HCT116 (cell line): ENCODE measurements at regions not wholly inside any gene's neighbourhood (a gene's known extent, or its start where the extent isn't known, plus 50 kb on each side); places are given as distances from the start of the nearest gene placed in this dataset.

ENCODE experiments used
- ATAC-seq: fragments of 200-7000 bp; cut with Tn5 transposase; 2 replicates; pipeline ENCODE4 v1.9.1; 2020; ENCODE audit warnings: mild to moderate bottlenecking, moderate library complexity
- BruUV-seq: library from RNA; stranded (reverse); fragments of 400-500 nt; replicated peaks from 2 replicates; lab custom pipeline; 2021; lab: Mats Ljungman, UMichigan
- CTCF ChIA-PET: fragments of 300-600 bp; sonication (Branson Sonifier 250); formaldehyde crosslinking; loops from one replicate; lab custom pipeline; 2021; ENCODE audit warnings: antibody characterized with exemption; lab: Charles Lee
- POLR2A ChIA-PET: fragments of 300-600, 350-600 bp; sonication (Branson Sonifier 250); formaldehyde crosslinking; loops from one replicate; lab custom pipeline; 2021; ENCODE audit warnings: antibody characterized with exemption; lab: Charles Lee
- RAD21 ChIA-PET, 2 experiments: fragments of 300-600 bp; sonication (Branson Sonifier 250); formaldehyde crosslinking; loops; one replicate each; lab custom pipeline; 2023; ENCODE audit warnings: low total read pairs in 2 of 2; ENCODE audit not compliant: uncharacterized antibody in 2 of 2, unreplicated experiment in 2 of 2, low non-redundant PET in 1 of 2; lab: Charles Lee
- DNase-seq: peaks from one replicate; pipeline ENCODE4 v3.0.0-alpha.2; 2010; ENCODE audit warnings: low read depth, low spot score
- H2AFZ ChIP-seq: fragments of 200-600 bp; shearing (Covaris generic), sonication (generic); 2 replicates; pipeline ENCODE4 v1.6.1; 2017; ENCODE audit warnings: low read depth, mixed run types, mixed read lengths, antibody characterized with exemption, low read length; ENCODE audit not compliant: poor library complexity, severe bottlenecking
- H3K27ac ChIP-seq: 2 replicates; pipeline ENCODE4 v1.5.1; 2012; ENCODE audit warnings: low read depth, low read length
- H3K27me3 ChIP-seq: fragments of 200-600 bp; sonication (generic); 2 replicates; pipeline ENCODE4 v1.6.1; 2016; ENCODE audit warnings: mixed run types, low read length, mixed read lengths; ENCODE audit not compliant: insufficient read depth
- H3K36me3 ChIP-seq, 2 experiments: fragments of 200-500 bp in 1 of 2; fragments of 200-600 bp in 1 of 2; sonication (Bioruptor generic) in 1 of 2; sonication (generic) in 1 of 2; 2 replicates each; pipeline versions ENCODE4 v1.5.1 to v1.6.1; 2014 to 2016; ENCODE audit warnings: low read length in 2 of 2, inconsistent platforms in 1 of 2, mixed read lengths in 1 of 2, mixed run types in 1 of 2; ENCODE audit not compliant: insufficient read depth in 2 of 2, control insufficient read depth in 1 of 2
- H3K4me1 ChIP-seq, 2 experiments: fragments of 200-600 bp in 1 of 2; sonication (generic) in 1 of 2; 2 replicates each; pipeline versions ENCODE4 v1.5.1 to v1.6.1; 2012 to 2017; ENCODE audit warnings: low read length in 2 of 2, inconsistent platforms in 1 of 2, mild to moderate bottlenecking in 1 of 2, mixed read lengths in 1 of 2, mixed run types in 1 of 2, moderate library complexity in 1 of 2; ENCODE audit not compliant: insufficient read depth in 2 of 2, control insufficient read depth in 1 of 2
- H3K4me2 ChIP-seq: fragments of 200-600 bp; sonication (generic); 2 replicates; pipeline ENCODE4 v1.6.1; 2017; ENCODE audit warnings: mixed run types, low read length, mixed read lengths
- H3K4me3 ChIP-seq, 2 experiments: fragments of 200-600 bp in 1 of 2; sonication (generic) in 1 of 2; replicated peaks in 1 of 2; 2 replicates each; pipeline ENCODE4 v1.5.1; 2011 to 2016; ENCODE audit warnings: low read length in 2 of 2, control low read depth in 1 of 2, low read depth in 1 of 2, mild to moderate bottlenecking in 1 of 2, mixed read lengths in 1 of 2, mixed run types in 1 of 2
- H3K79me2 ChIP-seq: fragments of 200-600 bp; sonication (generic); 2 replicates; pipeline ENCODE4 v1.6.1; 2017; ENCODE audit warnings: mild to moderate bottlenecking, mixed run types, low read length, moderate library complexity, mixed read lengths; ENCODE audit not compliant: insufficient read depth
- H3K9ac ChIP-seq: fragments of 200-600 bp; sonication (generic); 2 replicates; pipeline ENCODE4 v1.6.1; 2016; ENCODE audit warnings: low read length, mixed read lengths
- H3K9me2 ChIP-seq: fragments of 200-600 bp; sonication (generic), shearing (Covaris generic); 2 replicates; pipeline ENCODE4 v1.6.1; 2017; ENCODE audit warnings: mixed run types, mild to moderate bottlenecking, moderate library complexity; ENCODE audit not compliant: insufficient read depth
- H3K9me3 ChIP-seq, 2 experiments: fragments of 200-500 bp in 1 of 2; fragments of 200-600 bp in 1 of 2; sonication (Bioruptor generic) in 1 of 2; sonication (generic) in 1 of 2; 2 replicates each; pipeline ENCODE4 v1.6.1; 2014 to 2017; ENCODE audit warnings: low read length in 2 of 2, mixed read lengths in 2 of 2, inconsistent platforms in 1 of 2, low read depth in 1 of 2, mild to moderate bottlenecking in 1 of 2, mixed run types in 1 of 2, moderate library complexity in 1 of 2; ENCODE audit not compliant: control insufficient read depth in 1 of 2, insufficient read depth in 1 of 2
- H4K20me1 ChIP-seq: fragments of 200-600 bp; sonication (generic), shearing (Covaris generic); 2 replicates; pipeline ENCODE4 v1.6.1; 2017; ENCODE audit warnings: mixed run types, mild to moderate bottlenecking, moderate library complexity; ENCODE audit not compliant: insufficient read depth
- CBX3 ChIP-seq: IDR thresholded peaks from 2 replicates; pipeline ENCODE4 v1.6.1; 2012; ENCODE audit warnings: low read depth
- CTCF ChIP-seq, 3 experiments: fragments of 200-600 bp in 1 of 3; sonication (generic) in 1 of 3; IDR thresholded peaks in 2 of 3; conservative IDR thresholded peaks in 1 of 3; 2 replicates each; pipeline ENCODE4 v1.5.1; 2012 to 2017; ENCODE audit warnings: low read depth in 2 of 3, low read length in 2 of 3, antibody characterized with exemption in 1 of 3, borderline replicate concordance in 1 of 3, control low read depth in 1 of 3, mild to moderate bottlenecking in 1 of 3, mixed read lengths in 1 of 3, mixed run types in 1 of 3, moderate library complexity in 1 of 3; ENCODE audit not compliant: insufficient read depth in 1 of 3
- ELF1 ChIP-seq: IDR thresholded peaks from 2 replicates; pipeline ENCODE4 v1.6.1; 2012; ENCODE audit warnings: low read depth, borderline replicate concordance
- EZH2 ChIP-seq: fragments of 200-600 bp; sonication (generic); IDR thresholded peaks from 2 replicates; pipeline ENCODE4 v1.6.1; 2017; ENCODE audit warnings: antibody characterized with exemption, mixed run types
- EZH2phosphoT487 ChIP-seq: fragments of 200-600 bp; IDR thresholded peaks from 2 replicates; pipeline ENCODE4 v1.6.1; 2018; ENCODE audit warnings: antibody characterized with exemption, borderline replicate concordance
- FOSL1 ChIP-seq: IDR thresholded peaks from 2 replicates; pipeline ENCODE4 v1.6.1; 2012; ENCODE audit warnings: low read depth
- POLR2AphosphoS5 ChIP-seq: IDR thresholded peaks from 2 replicates; pipeline ENCODE4 v1.6.1; 2011; ENCODE audit warnings: mild to moderate bottlenecking, low read depth, low read length, moderate library complexity
- RAD21 ChIP-seq: IDR thresholded peaks from 2 replicates; pipeline ENCODE4 v1.6.1; 2012; ENCODE audit warnings: low read depth, mild to moderate bottlenecking
- REST ChIP-seq: IDR thresholded peaks from 2 replicates; pipeline ENCODE4 v1.6.1; 2012; ENCODE audit warnings: low read depth
- SP1 ChIP-seq: IDR thresholded peaks from 2 replicates; pipeline ENCODE4 v1.6.1; 2012; ENCODE audit warnings: low read depth
- SRF ChIP-seq: IDR thresholded peaks from 2 replicates; pipeline ENCODE4 v1.6.1; 2012; ENCODE audit warnings: low read depth
- YY1 ChIP-seq: IDR thresholded peaks from 2 replicates; pipeline ENCODE4 v1.6.1; 2011; ENCODE audit warnings: low read length, low read depth, moderate library complexity, mild to moderate bottlenecking; ENCODE audit not compliant: insufficient replicate concordance; ENCODE audit errors: extremely low read depth
- ZFX ChIP-seq: fragments of 450-650 bp; IDR thresholded peaks from 2 replicates; pipeline ENCODE4 v1.6.1; 2017
- intact Hi-C: fragments of 100-400 bp; cut with micrococcal nuclease; formaldehyde crosslinking; loops from 2 replicates; pipeline ENCODE4 v1.10.0; 2022
- TF ChIP-seq, protein P1 (sequence below): IDR thresholded peaks from 2 replicates; pipeline ENCODE4 v1.6.1; 2012

DNA sequence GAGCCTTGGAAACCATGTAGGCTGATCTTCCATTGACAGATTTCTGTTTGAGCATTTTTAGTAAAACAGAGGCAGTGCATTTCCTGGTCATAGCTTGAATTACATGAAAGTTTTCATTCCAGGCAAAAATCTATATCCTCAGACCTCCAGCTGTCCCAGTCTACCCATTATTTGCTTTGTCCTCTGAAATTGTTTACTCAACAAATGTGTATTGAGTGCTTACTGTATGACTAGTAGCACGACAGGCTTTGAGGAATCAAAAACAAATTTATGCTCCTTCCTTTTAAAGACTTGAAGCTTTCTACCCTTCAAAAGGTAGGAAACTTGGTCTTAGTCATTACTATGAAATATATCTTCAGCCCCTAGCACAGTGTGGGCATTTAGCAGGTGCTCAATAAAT, 307.9 kb upstream of the IGFBP7 start:
- ATAC-seq (no peak), DNase-seq (no peak)
- Histone ChIP-seq H3K9ac (no peak overlapping the region), H3K79me2 (no peaks in the 10 kb centered on the region), H3K36me3 (no peaks in the 10 kb centered on the region), H3K27ac (no peak overlapping the region), H3K9me2 (no peaks in the 10 kb centered on the region)
- RAD21 ChIA-PET: no interaction called here
- TF ChIP-seq YY1 (no peak), RAD21 (no peak), CBX3 (no peak), EZH2 (no peak), EZH2phosphoT487 (no peak)
- TF ChIP-seq, protein P1, sequence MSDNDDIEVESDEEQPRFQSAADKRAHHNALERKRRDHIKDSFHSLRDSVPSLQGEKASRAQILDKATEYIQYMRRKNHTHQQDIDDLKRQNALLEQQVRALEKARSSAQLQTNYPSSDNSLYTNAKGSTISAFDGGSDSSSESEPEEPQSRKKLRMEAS: no peak
- TF ChIP-seq, all 23 proteins: peak for 0
- Histone ChIP-seq H3K4me3 (no peak overlapping the region), H3K4me2 (no peak overlapping the region), H3K9me3 (no peaks in the 10 kb centered on the region), H3K4me1 (no peaks in the 10 kb centered on the region), H4K20me1 (no peaks in the 10 kb centered on the region), H3K27me3 (no peaks in the 10 kb centered on the region), H2AFZ (no peak overlapping the region)
- ChIA-PET POLR2A (no interaction called here), CTCF (no interaction called here)
- intact Hi-C loops: no loop called here
- no TSS peak for BruUV-seq

- Histone ChIP-seq H3K4me2 (no peak overlapping the region), H3K9ac (no peak overlapping the region), H3K4me1 (no peaks in the 10 kb centered on the region), H3K4me3 (no peak overlapping the region), H3K27ac (no peak overlapping the region), H3K36me3 (no peaks in the 10 kb centered on the region), H3K9me3 (no peaks in the 10 kb centered on the region), H3K27me3 (no peaks in the 10 kb centered on the region), H3K79me2 (no peaks in the 10 kb centered on the region), H2AFZ (no peak overlapping the region), H3K9me2 (no peaks in the 10 kb centered on the region), H4K20me1 (no peaks in the 10 kb centered on the region)
- ChIA-PET RAD21 (no interaction called here), POLR2A (no interaction called here), CTCF (no interaction called here)
- ATAC-seq (no peak), DNase-seq (no peak)
- no TSS peak for BruUV-seq
- intact Hi-C loops: no loop called here
- no peak for TF ChIP-seq CTCF (IDR thresholded peaks at IDR 0.05 in 2 of 3, conservative IDR thresholded peaks at IDR 0.05 in 1 of 3; ENCODE audit: borderline replicate concordance in 1 of 3, insufficient read depth in 1 of 3, low read depth in 2 of 3, low read length in 2 of 3)
- TF ChIP-seq SRF: no peak
- no peak for TF ChIP-seq SP1
- TF ChIP-seq FOSL1: no peak
- TF ChIP-seq ELF1: no peak
- no peak for TF ChIP-seq POLR2AphosphoS5
- no peak for TF ChIP-seq ZFX
- no peak for TF ChIP-seq EZH2phosphoT487
- TF ChIP-seq REST: no peak
- no peak for TF ChIP-seq CBX3
- no peak for TF ChIP-seq RAD21
Measured at GRCh38 chr4:57412259-57413054, 302.3 kb upstream of the IGFBP7 start.
